Effector memory CD4-positive, alpha-beta T cell (primary cell): ENCODE measurements at regions not wholly inside any gene's neighbourhood (a gene's known extent, or its start where the extent isn't known, plus 50 kb on each side); places are given as distances from the start of the nearest gene placed in this dataset.

Experiments
- DNase-seq, 3 donors: peaks; one replicate each; pipeline ENCODE4 v3.0.0-alpha.2; 2020
- H3K27ac ChIP-seq: 2 replicates; pipeline ENCODE4 v1.7.0; 2013; ENCODE audit warnings: mild to moderate bottlenecking, low read length, moderate library complexity; ENCODE audit not compliant: insufficient read depth, poor library complexity, severe bottlenecking
- H3K27me3 ChIP-seq: replicated peaks from 2 replicates; pipeline ENCODE4 v1.7.0; 2013; ENCODE audit warnings: mild to moderate bottlenecking, low read length; ENCODE audit not compliant: insufficient read depth, control insufficient read depth, poor library complexity, severe bottlenecking
- H3K36me3 ChIP-seq: 2 replicates; pipeline ENCODE4 v1.7.0; 2013; ENCODE audit warnings: mild to moderate bottlenecking, low read length, moderate library complexity; ENCODE audit not compliant: control insufficient read depth, insufficient read depth
- H3K4me1 ChIP-seq: 2 replicates; pipeline ENCODE4 v1.7.0; 2013; ENCODE audit warnings: low read length, mild to moderate bottlenecking; ENCODE audit not compliant: control insufficient read depth, insufficient read depth, poor library complexity, severe bottlenecking
- H3K4me3 ChIP-seq: 2 replicates; pipeline ENCODE4 v1.7.0; 2013; ENCODE audit warnings: low read length, low read depth, mild to moderate bottlenecking; ENCODE audit not compliant: insufficient read depth, poor library complexity, severe bottlenecking
- H3K9me3 ChIP-seq: 2 replicates; pipeline ENCODE4 v1.7.0; 2013; ENCODE audit warnings: mild to moderate bottlenecking, low read length, moderate library complexity; ENCODE audit not compliant: control insufficient read depth

DNA sequence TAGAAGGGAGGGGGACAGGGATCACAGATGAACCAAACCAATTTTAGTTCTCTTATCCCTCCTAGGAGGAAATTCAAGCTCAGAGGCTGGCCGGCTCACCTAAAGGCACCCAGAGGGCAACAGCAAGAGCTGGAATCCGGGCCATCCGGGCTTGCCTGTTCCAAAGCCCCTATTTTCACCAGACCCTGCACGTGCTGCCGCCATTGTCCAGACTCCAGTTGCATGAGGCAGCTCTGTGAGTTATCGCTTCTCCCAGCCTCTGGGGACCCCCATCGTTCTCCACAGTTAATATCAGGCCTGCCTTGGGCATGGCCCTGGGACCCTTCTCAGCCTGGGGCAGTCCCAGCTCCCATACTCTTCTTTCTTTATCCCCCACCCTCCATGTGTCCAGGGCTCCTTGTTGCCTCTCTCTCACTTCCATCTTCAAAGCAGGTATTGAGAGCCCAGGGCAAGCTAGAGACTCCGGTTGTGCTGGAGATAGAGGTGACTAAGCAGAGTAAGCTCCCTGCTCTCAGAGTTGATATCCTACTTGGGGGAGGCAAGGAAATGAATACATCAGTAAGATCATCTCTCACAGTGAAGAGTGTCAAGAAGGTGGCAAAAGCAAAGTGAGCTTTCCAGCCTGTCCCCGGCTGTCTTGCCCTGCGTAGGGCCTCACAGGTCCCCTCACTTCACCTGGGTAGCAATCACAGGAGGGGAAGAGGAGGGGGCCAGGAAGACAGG lies 322.8 kb downstream of the UACA start:
- no peak for DNase-seq
- H3K4me1 ChIP-seq, result no peaks in the 10 kb centered on the region
- no peaks in the 10 kb centered on the region for H3K27me3 ChIP-seq
- H3K4me3 ChIP-seq, result no peak overlapping the region
- H3K36me3 ChIP-seq, result no peaks in the 10 kb centered on the region
- H3K27ac ChIP-seq, result no peak overlapping the region
- H3K9me3 ChIP-seq, result no peaks in the 10 kb centered on the region

GRCh38 chr15:70439880-70440279 lies 323.5 kb downstream of the UACA start:
- no peak for DNase-seq
- no peak overlapping the region for H3K27ac ChIP-seq
- H3K4me3 ChIP-seq, result no peak overlapping the region
- H3K36me3 ChIP-seq, result no peaks in the 10 kb centered on the region
- H3K27me3 ChIP-seq, result no peaks in the 10 kb centered on the region
- H3K4me1 ChIP-seq, result peaks cover 6% of the 10 kb centered on the region
- no peaks in the 10 kb centered on the region for H3K9me3 ChIP-seq

DNA sequence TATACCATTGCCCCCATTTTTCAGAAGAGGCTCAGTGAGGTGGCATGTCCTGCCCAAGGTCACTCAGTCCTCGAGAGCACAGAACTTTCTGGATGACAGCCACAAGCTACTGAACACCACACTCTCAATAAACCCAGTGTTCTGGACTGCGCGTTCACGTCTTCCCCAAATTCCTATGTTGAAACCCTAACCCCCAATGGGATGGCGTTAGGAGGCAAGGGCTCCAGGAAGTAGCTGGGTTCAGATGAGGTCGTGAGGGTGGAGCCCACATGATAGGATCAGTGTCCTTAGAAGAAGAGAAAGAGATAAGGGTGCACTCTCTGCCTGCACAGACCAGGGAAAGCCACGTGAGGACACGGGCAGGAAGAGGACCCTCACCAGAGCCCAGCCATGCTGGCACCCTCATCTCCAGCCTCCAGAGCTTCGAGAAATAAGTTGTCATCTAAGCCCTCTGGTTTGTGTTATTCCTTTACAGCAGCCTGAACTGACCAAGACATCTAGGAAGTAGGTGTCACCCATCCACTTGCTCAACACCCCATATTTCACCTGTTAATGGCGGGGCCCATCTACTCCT lies 324.0 kb downstream of the UACA start:
- no peak overlapping the region for H3K27ac ChIP-seq
- no peak for DNase-seq
- H3K4me3 ChIP-seq, result no peak overlapping the region
- H3K36me3 ChIP-seq, result no peaks in the 10 kb centered on the region
- peaks cover 6% of the 10 kb centered on the region for H3K4me1 ChIP-seq
- no peaks in the 10 kb centered on the region for H3K27me3 ChIP-seq
- no peaks in the 10 kb centered on the region for H3K9me3 ChIP-seq

DNA sequence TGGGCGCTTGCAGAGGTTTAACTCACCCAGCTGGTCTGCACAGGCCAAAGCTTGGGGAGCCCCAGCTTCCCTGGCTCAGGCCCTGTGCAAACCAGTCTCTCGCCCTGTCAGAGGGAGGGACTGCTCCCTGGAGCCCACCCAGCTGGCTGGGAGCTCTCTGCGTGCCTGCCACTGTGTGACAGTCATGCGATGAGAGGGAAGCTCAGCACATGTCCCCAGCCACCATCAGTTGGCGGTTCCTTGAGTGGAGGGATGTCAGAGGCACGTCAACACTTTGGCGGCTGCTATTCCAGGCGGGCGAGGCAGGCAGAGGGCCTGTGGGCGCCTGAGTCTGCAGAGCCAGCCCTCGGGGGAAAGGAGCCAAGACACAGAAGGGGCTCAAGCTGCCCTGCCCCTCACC lies 324.6 kb downstream of the UACA start:
- no peak for DNase-seq
- Histone ChIP-seq H3K4me3 (no peak overlapping the region), H3K4me1 (peaks cover 6% of the 10 kb centered on the region), H3K36me3 (no peaks in the 10 kb centered on the region), H3K27ac (no peak overlapping the region), H3K9me3 (no peaks in the 10 kb centered on the region), H3K27me3 (no peaks in the 10 kb centered on the region)

- H3K9me3 ChIP-seq, result no peaks in the 10 kb centered on the region
- no peak for DNase-seq
- H3K4me3 ChIP-seq, result no peak overlapping the region
- peaks cover 6% of the 10 kb centered on the region for H3K4me1 ChIP-seq
- H3K36me3 ChIP-seq, result no peaks in the 10 kb centered on the region
- no peaks in the 10 kb centered on the region for H3K27me3 ChIP-seq
- no peak overlapping the region for H3K27ac ChIP-seq
These were observed 325.4 kb downstream of the UACA start for GRCh38 chr15:70437882-70438451.

DNA sequence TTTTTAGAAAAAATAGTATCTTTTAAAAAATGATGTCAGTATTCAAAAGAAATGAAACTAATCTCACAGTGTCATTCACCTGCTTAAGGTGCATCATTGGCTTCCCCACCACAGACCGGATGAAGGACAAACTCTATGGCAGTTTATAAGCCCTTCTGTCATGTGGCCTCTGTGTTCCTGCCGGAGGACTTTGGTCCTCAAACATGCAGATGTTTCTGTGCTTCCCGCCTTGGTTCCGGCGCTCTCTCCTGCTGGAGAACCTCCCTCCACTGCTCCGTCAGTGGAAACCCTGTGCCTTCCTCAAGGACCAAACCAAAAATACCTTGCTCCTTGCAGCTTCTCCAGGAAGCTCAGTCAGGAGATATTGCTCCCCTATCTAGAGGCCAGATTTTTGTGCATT lies 326.3 kb downstream of the UACA start:
- Histone ChIP-seq H3K4me3 (no peak overlapping the region), H3K27me3 (no peaks in the 10 kb centered on the region), H3K36me3 (no peaks in the 10 kb centered on the region), H3K4me1 (peaks cover 6% of the 10 kb centered on the region), H3K27ac (no peak overlapping the region), H3K9me3 (no peaks in the 10 kb centered on the region)
- no peak for DNase-seq

DNA sequence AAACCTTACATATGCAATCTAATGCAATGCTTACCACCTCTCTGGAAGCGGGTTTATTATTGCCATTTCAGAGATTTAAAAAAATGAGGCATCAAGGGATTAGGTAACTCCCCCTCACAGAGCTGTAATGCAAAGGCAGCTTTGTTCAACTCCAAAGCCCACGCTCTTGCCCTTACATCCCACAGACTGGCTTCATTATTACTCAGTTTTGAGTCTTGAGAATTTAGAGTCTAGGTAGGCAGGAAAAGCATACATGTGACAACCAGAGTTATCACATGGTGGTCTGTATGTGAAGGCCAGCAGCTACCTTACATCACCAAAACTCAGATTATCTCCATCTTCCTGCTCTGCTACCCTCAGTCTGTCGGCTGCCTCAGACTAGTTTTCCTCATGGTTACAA lies 326.9 kb downstream of the UACA start:
- H3K36me3 ChIP-seq, result no peaks in the 10 kb centered on the region
- no peak overlapping the region for H3K4me3 ChIP-seq
- DNase-seq, result no peak
- H3K27me3 ChIP-seq, result no peaks in the 10 kb centered on the region
- H3K4me1 ChIP-seq, result peaks cover 6% of the 10 kb centered on the region
- H3K9me3 ChIP-seq, result no peaks in the 10 kb centered on the region
- H3K27ac ChIP-seq, result no peak overlapping the region

- no peaks in the 10 kb centered on the region for H3K9me3 ChIP-seq
- no peak overlapping the region for H3K27ac ChIP-seq
- no peaks in the 10 kb centered on the region for H3K27me3 ChIP-seq
- H3K4me1 ChIP-seq, result peaks cover 6% of the 10 kb centered on the region
- DNase-seq, result no peak
- H3K4me3 ChIP-seq, result no peak overlapping the region
- H3K36me3 ChIP-seq, result no peaks in the 10 kb centered on the region
These were observed 327.5 kb downstream of the UACA start for GRCh38 chr15:70435872-70436271.

GRCh38 chr15:70435369-70435768 lies 328.0 kb downstream of the UACA start:
- Histone ChIP-seq H3K9me3 (no peaks in the 10 kb centered on the region), H3K27ac (no peak overlapping the region), H3K4me1 (peaks cover 6% of the 10 kb centered on the region), H3K27me3 (no peaks in the 10 kb centered on the region), H3K36me3 (no peaks in the 10 kb centered on the region), H3K4me3 (no peak overlapping the region)
- DNase-seq, result no peak

- Histone ChIP-seq H3K27me3 (no peaks in the 10 kb centered on the region), H3K9me3 (no peaks in the 10 kb centered on the region), H3K27ac (no peak overlapping the region), H3K36me3 (no peaks in the 10 kb centered on the region), H3K4me1 (peaks cover 6% of the 10 kb centered on the region), H3K4me3 (no peak overlapping the region)
- DNase-seq, result no peak
These were observed 329.6 kb downstream of the UACA start for GRCh38 chr15:70433586-70434324.
